Neural progenitor cell (in vitro differentiated cells): ENCODE measurements at regions not wholly inside any gene's neighbourhood (a gene's known extent, or its start where the extent isn't known, plus 50 kb on each side); places are given as distances from the start of the nearest gene placed in this dataset.

ENCODE experiments used
- DNase-seq: peaks from one replicate; pipeline ENCODE4 v3.0.0-alpha.2; 2016; ENCODE audit warnings: low spot score
- H2AFZ ChIP-seq: fragments of 200-600 bp; sonication (generic); replicated peaks from 2 replicates; pipeline ENCODE4 v1.6.1; 2016; ENCODE audit warnings: antibody characterized with exemption
- H3F3A ChIP-seq: fragments of 200-600 bp; sonication (generic); 2 replicates; pipeline ENCODE4 v1.6.1; 2016; ENCODE audit warnings: antibody characterized with exemption, low read depth
- H3K27ac ChIP-seq: fragments of 200-600 bp; sonication (generic); 2 replicates; pipeline ENCODE4 v1.5.1; 2016; ENCODE audit warnings: mild to moderate bottlenecking
- H3K27me3 ChIP-seq: fragments of 200-600 bp; sonication (generic); 2 replicates; pipeline ENCODE4 v1.6.1; 2016; ENCODE audit warnings: mild to moderate bottlenecking, moderate library complexity
- H3K36me3 ChIP-seq: fragments of 200-600 bp; sonication (generic); 2 replicates; pipeline ENCODE4 v1.5.1; 2016
- H3K4me1 ChIP-seq: fragments of 200-600 bp; sonication (generic); 2 replicates; pipeline ENCODE4 v1.6.1; 2016; ENCODE audit warnings: mixed run types
- H3K4me2 ChIP-seq: fragments of 200-600 bp; sonication (generic); 2 replicates; pipeline ENCODE4 v1.6.1; 2016
- H3K4me3 ChIP-seq: fragments of 200-600 bp; sonication (generic); 2 replicates; pipeline ENCODE4 v1.5.1; 2016
- H3K79me2 ChIP-seq: fragments of 200-600 bp; sonication (generic); 2 replicates; pipeline ENCODE4 v1.6.1; 2016; ENCODE audit warnings: low read depth
- H3K9ac ChIP-seq: fragments of 200-600 bp; sonication (generic); 2 replicates; pipeline ENCODE4 v1.6.1; 2016
- H3K9me3 ChIP-seq: fragments of 200-600 bp; sonication (generic); 2 replicates; pipeline ENCODE4 v1.5.1; 2016; ENCODE audit warnings: low read depth
- H4K20me1 ChIP-seq: fragments of 200-600 bp; sonication (generic); 2 replicates; pipeline ENCODE4 v1.6.1; 2016; ENCODE audit warnings: low read depth
- H3K27ac Mint-ChIP-seq: 3 replicates; pipeline ENCODE4 v1.8.0; 2021; ENCODE audit warnings: mixed read lengths
- H3K27me3 Mint-ChIP-seq: 2 replicates; pipeline ENCODE4 v1.8.0; 2022; ENCODE audit warnings: low read depth, mild to moderate bottlenecking, inconsistent platforms, moderate library complexity, mixed read lengths; ENCODE audit not compliant: insufficient read depth
- H3K36me3 Mint-ChIP-seq: 3 replicates; pipeline ENCODE4 v1.8.0; 2021; ENCODE audit warnings: mixed read lengths
- H3K4me1 Mint-ChIP-seq: 3 replicates; pipeline ENCODE4 v1.8.0; 2021; ENCODE audit warnings: mixed read lengths
- H3K4me3 Mint-ChIP-seq: 3 replicates; pipeline ENCODE4 v1.8.0; 2021; ENCODE audit warnings: mild to moderate bottlenecking, moderate library complexity, mixed read lengths
- H3K9me3 Mint-ChIP-seq: 3 replicates; pipeline ENCODE4 v1.8.0; 2020; ENCODE audit warnings: mixed read lengths
- EZH2 ChIP-seq: fragments of 200-600 bp; sonication (generic); IDR thresholded peaks from 2 replicates; pipeline ENCODE4 v1.6.1; 2017; ENCODE audit warnings: antibody characterized with exemption, mild to moderate bottlenecking, moderate library complexity
- EZH2phosphoT487 ChIP-seq: fragments of 200-600 bp; sonication (generic); IDR thresholded peaks from 2 replicates; pipeline ENCODE4 v1.6.1; 2017; ENCODE audit warnings: antibody characterized with exemption
- TF ChIP-seq, protein P1 (sequence below): fragments of 200-600 bp; sonication (generic); IDR thresholded peaks from 2 replicates; pipeline ENCODE4 v1.5.1; 2017; ENCODE audit warnings: antibody characterized with exemption, mild to moderate bottlenecking

DNA sequence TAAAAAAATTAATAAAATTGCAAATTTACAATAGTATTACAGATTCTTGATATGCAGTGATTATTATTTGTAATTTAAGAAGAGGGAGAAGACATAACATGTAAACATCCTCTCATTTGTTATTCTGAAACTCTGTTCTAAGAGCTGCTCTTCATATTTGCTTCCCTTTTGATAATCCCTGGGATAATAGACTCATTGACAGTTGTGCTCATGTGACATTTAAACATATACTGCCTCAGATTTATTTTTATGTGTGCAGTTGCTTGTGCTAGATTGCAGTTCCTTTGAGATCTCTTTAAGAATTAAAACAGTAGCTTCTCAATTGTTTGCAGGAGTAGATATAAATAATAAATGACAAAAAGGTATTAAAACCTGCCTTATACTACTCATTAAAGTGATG, 605.1 kb upstream of the CNTNAP5 start:
- H3K36me3 Mint-ChIP-seq = no peaks in the 10 kb centered on the region
- H3K79me2 ChIP-seq = no peaks in the 10 kb centered on the region

DNA sequence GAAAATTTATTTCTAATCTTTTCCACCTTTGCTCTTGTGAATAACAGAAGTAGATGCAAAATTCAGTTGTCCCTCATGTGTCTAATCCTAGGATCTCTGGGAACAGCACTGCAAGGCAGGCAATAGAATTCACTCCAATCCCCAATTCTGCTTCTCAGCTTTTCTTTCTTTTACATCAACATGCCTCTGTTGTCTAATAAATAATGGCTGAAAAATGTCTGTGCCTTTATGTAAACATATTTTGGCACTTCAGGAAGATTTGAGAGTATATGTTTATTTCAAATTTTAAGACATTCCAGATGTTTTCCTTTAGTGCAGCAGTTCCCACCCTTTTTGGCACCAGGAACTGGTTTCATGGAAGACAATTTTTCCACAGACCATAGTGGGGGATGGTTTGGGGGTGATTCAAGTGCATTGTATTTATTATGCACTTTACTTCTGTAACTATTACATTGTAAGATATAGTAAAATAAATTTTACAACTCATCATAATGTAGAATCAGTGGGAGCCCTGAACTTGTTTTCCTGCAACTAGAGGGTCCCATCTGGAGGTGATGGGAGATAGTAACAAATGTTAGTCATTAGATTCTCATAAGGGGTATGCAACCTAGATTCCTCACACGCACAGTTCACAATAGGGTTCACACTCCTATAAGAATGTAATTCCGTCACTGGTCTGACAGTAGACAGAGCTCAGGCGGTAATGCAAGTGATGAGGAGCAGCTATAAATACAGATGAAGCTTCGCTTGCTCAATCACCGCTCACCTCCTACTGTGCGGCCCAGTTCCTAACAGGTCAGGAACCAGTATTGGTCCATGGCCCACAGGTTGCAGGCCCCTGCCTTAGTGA, 590.3 kb upstream of the CNTNAP5 start:
- Mint-ChIP-seq H3K4me1 (no peaks in the 10 kb centered on the region), H3K27me3 (no peaks in the 10 kb centered on the region), H3K27ac (no peak overlapping the region), H3K36me3 (no peaks in the 10 kb centered on the region), H3K9me3 (no peaks in the 10 kb centered on the region), H3K4me3 (no peak overlapping the region)
- Histone ChIP-seq H3K36me3 (no peaks in the 10 kb centered on the region), H3K27ac (no peak overlapping the region), H3K79me2 (no peaks in the 10 kb centered on the region), H3K4me3 (no peak overlapping the region), H4K20me1 (no peaks in the 10 kb centered on the region), H3K27me3 (no peaks in the 10 kb centered on the region), H3K9ac (no peak overlapping the region), H3K9me3 (no peaks in the 10 kb centered on the region), H2AFZ (no peak overlapping the region), H3F3A (no peaks in the 10 kb centered on the region), H3K4me2 (no peak overlapping the region), H3K4me1 (no peaks in the 10 kb centered on the region)
- no peak for DNase-seq
- TF ChIP-seq EZH2 = no peak
- TF ChIP-seq, protein P1, sequence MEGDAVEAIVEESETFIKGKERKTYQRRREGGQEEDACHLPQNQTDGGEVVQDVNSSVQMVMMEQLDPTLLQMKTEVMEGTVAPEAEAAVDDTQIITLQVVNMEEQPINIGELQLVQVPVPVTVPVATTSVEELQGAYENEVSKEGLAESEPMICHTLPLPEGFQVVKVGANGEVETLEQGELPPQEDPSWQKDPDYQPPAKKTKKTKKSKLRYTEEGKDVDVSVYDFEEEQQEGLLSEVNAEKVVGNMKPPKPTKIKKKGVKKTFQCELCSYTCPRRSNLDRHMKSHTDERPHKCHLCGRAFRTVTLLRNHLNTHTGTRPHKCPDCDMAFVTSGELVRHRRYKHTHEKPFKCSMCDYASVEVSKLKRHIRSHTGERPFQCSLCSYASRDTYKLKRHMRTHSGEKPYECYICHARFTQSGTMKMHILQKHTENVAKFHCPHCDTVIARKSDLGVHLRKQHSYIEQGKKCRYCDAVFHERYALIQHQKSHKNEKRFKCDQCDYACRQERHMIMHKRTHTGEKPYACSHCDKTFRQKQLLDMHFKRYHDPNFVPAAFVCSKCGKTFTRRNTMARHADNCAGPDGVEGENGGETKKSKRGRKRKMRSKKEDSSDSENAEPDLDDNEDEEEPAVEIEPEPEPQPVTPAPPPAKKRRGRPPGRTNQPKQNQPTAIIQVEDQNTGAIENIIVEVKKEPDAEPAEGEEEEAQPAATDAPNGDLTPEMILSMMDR = no peak
- no peak for TF ChIP-seq EZH2phosphoT487

More for the DNA sequence above, 605.1 kb upstream of the CNTNAP5 start:
- Mint-ChIP-seq H3K27ac (no peak overlapping the region), H3K4me1 (no peaks in the 10 kb centered on the region), H3K9me3 (no peaks in the 10 kb centered on the region), H3K27me3 (no peaks in the 10 kb centered on the region), H3K4me3 (no peak overlapping the region)
- H3K9ac ChIP-seq = no peak overlapping the region
- no peaks in the 10 kb centered on the region for H3K4me1 ChIP-seq
- no peak overlapping the region for H3K4me3 ChIP-seq
- no peak overlapping the region for H3K4me2 ChIP-seq
- no peak for DNase-seq
- H4K20me1 ChIP-seq = no peaks in the 10 kb centered on the region
- no peaks in the 10 kb centered on the region for H3K36me3 ChIP-seq
- no peaks in the 10 kb centered on the region for H3F3A ChIP-seq
- H3K27me3 ChIP-seq = no peaks in the 10 kb centered on the region
- H2AFZ ChIP-seq = no peak overlapping the region
- no peak overlapping the region for H3K27ac ChIP-seq
- H3K9me3 ChIP-seq = no peaks in the 10 kb centered on the region
- TF ChIP-seq, protein P1 = no peak
- no peak for TF ChIP-seq EZH2phosphoT487
- no peak for TF ChIP-seq EZH2

DNA sequence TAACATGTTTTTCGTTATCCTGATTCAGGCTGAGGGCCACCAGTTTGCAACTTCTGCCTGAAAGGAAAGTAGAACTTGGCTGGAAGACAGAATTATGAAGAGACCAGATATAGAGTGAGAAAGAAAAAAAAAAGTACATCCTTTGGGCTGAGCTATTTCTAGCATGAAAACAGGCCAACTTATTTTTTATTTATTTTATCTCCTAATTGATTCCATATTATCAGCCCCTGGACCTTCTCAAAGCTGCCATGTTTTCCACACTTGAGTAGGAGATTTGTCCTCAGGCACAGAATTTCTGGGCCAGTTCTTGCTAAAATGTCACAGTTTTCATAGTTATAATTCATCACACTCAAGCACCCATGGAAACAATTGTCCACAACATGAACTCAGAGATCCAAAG, 586.8 kb upstream of the CNTNAP5 start:
- Mint-ChIP-seq H3K4me3 (no peak overlapping the region), H3K4me1 (no peaks in the 10 kb centered on the region), H3K36me3 (no peaks in the 10 kb centered on the region), H3K27me3 (no peaks in the 10 kb centered on the region), H3K27ac (no peak overlapping the region), H3K9me3 (no peaks in the 10 kb centered on the region)
- H4K20me1 ChIP-seq = no peaks in the 10 kb centered on the region
- no peak overlapping the region for H3K4me3 ChIP-seq
- H3K27ac ChIP-seq = no peak overlapping the region
- no peaks in the 10 kb centered on the region for H3K79me2 ChIP-seq
- TF ChIP-seq EZH2 (no peak), EZH2phosphoT487 (no peak)
- TF ChIP-seq, protein P1 = no peak
- H2AFZ ChIP-seq = no peak overlapping the region
- H3K36me3 ChIP-seq = no peaks in the 10 kb centered on the region
- no peak overlapping the region for H3K4me2 ChIP-seq
- H3K9me3 ChIP-seq = no peaks in the 10 kb centered on the region
- DNase-seq = no peak
- no peaks in the 10 kb centered on the region for H3K4me1 ChIP-seq
- no peak overlapping the region for H3K9ac ChIP-seq
- H3K27me3 ChIP-seq = no peaks in the 10 kb centered on the region
- no peaks in the 10 kb centered on the region for H3F3A ChIP-seq
